ENCODE measurements at regions not wholly inside any gene's neighbourhood (a gene's known extent, or its start where the extent isn't known, plus 50 kb on each side); places are given as distances from the start of the nearest gene placed in this dataset.

DNA sequence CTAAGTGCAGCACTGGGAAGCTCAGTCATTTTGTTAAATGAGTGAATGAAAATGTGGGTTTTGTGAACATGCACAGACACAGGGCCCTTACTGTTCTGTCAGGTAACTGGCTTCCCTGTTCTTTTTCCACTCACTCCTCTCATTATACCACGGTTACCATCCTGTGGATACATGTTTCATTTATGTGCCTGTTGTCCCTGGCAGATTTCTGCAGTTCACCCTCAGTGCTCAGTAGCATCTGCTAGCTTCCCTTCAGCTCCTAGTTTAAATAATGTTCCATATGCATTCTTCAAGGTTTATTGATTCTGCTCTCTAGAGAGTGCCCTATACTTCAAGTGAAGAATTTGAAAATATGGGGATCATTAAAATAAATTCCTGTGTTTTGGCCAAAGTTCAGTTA is 1634.3 kb upstream of the ADGRL3 start:
- ChIA-PET POLR2A (ENCODE audit: low non-redundant PET) (no interaction called here), CTCF (no interaction called here)
- H3K27ac ChIP-seq: no peak overlapping the region
- no peak for DNase-seq (ENCODE audit: low spot score)
- no peak for TF ChIP-seq CTCF (conservative IDR thresholded peaks at IDR 0.05; ENCODE audit: low read depth)

DNA sequence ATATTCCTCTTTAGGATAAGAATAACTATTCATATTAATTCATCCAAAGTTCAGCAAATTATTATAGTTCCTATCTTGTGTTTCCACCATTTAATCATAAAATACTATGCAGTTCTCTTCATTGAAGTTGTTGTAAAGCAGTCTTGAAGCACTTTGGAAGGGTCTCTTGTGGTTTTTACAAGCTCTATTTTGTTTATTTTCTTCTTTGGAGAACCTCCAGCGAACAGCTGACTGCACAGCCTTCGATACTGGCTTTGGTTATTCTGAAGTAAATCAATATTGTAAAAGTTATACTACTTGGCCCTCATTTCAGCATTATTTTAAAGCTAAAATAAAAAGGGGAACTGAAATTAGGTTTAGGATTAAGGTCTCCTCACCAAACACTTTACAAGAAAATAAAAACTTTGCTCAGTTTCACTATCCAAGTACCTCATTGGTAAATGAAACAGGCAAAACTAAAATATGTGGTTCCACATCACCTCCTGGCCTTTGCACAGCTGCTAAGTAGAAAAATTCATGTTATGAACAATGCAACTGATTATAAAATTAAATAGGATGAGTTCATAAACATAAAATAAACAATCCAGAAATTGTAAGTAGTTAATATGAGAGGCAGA is 1629.2 kb upstream of the ADGRL3 start:
- CTCF ChIA-PET: no interaction called here
- no peak for TF ChIP-seq CTCF (conservative IDR thresholded peaks at IDR 0.05; ENCODE audit: low read depth)
- no peak for DNase-seq (ENCODE audit: low spot score)
- no peak overlapping the region for H3K27ac ChIP-seq
- POLR2A ChIA-PET (ENCODE audit: low non-redundant PET): no interaction called here

- no peak for DNase-seq (ENCODE audit: low spot score)
- no peak overlapping the region for H3K27ac ChIP-seq
- no peak for TF ChIP-seq CTCF (conservative IDR thresholded peaks at IDR 0.05; ENCODE audit: low read depth)
- POLR2A ChIA-PET (ENCODE audit: low non-redundant PET): no interaction called here
- CTCF ChIA-PET: no interaction called here
Measured at GRCh38 chr4:59571805-59572430, 1628.2 kb upstream of the ADGRL3 start.

DNA sequence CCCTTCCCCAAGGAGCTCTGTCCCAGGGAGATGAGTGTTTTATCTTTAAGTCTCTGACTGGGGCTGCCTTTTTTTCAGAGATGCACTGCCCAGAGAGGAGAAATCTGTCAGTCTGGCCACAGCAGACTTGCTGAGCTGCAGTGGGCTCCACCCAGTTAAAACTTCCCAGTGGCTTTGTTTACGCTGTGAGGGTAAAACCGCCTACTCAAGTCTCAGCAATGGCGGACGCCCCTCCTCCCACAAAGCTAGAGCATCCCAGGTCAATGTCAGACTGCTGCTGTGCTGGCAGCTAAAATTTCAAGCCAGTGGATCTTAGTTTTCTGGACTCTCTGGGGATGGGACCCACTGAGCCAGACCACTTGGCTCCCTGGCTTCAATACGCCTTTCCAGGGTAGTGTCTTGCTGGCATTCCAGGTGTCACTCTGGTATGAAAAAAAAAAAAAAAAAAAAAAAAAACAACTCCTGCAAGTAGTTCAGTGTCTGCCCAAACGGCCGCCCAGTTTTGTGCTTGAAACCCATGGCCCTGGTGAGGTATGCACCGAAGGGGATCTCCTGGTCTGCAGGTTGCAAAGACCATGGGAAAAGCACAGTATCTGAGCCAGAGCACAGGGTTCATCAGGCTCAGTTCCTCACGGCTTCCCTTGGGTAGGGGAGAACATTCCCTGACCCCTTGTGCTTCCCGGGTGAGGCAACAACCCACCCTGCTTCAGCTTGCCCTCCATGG is 1616.1 kb upstream of the ADGRL3 start:
- no peak overlapping the region for H3K27ac ChIP-seq
- no peak for TF ChIP-seq CTCF (conservative IDR thresholded peaks at IDR 0.05; ENCODE audit: low read depth)
- POLR2A ChIA-PET (ENCODE audit: low non-redundant PET): no interaction called here
- CTCF ChIA-PET: no interaction called here
- no peak for DNase-seq (ENCODE audit: low spot score)

DNA sequence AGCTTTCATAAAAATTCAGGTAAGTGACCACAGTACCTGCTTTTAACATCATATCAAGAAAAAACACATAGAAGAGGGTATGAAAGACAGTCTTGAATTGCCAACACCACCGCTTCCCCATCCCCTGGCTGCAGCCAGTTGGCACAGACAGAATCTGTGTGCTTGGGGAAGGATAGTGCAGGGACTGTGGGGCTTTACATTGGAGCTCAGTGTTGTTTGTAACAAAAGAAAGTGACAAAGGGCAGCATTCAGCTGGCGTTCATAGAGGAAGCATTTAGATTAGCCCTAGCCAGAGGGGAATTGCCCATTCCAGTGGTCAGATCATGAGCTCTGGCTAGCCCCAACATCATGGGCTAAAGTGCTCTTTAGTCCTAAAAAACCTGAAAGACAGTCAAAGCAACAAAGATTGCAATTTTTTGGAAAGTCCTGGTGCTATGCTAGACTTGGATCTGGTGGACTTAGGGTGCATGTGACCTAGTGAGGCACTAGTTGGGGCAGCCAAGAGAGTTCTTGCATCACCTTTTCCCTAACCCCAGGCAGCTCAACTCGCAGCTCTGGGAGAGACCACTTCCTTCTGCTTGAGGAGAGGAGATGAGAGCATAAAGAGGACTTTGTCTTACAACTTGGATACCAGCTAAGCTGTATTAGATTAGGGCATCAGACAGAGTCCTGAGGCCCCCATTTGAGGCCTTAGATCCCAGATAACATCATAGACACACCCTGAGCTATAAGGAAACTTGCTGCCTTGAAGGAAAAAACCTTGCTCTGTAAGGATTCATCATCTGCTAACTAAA is 1602.4 kb upstream of the ADGRL3 start:
- H3K27ac ChIP-seq: no peak overlapping the region
- ChIA-PET CTCF (no interaction called here), POLR2A (ENCODE audit: low non-redundant PET) (no interaction called here)
- TF ChIP-seq CTCF (conservative IDR thresholded peaks at IDR 0.05; ENCODE audit: low read depth): no peak
- no peak for DNase-seq (ENCODE audit: low spot score)

DNA sequence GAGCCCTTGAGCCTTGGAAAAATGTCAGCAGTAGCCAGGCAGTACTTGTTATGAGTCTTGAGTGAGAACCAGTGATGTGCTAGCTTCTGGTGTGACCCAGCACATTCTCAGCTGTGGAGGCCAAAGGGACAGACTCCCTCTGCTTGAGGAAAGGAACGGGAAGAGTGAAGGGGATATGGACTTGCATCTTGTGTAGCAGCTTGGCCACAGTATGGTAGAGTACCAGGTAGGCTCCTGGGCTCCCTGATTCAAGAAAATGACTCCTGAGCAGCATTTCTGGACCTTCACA is 1601.9 kb upstream of the ADGRL3 start:
- DNase-seq (ENCODE audit: low spot score): no peak
- POLR2A ChIA-PET (ENCODE audit: low non-redundant PET): no interaction called here
- no peak overlapping the region for H3K27ac ChIP-seq
- CTCF ChIA-PET: no interaction called here
- no peak for TF ChIP-seq CTCF (conservative IDR thresholded peaks at IDR 0.05; ENCODE audit: low read depth)

Measured in RWPE1 (cell line).